Tibial artery (tissue), 4 donors: ENCODE measurements at regions not wholly inside any gene's neighbourhood (a gene's known extent, or its start where the extent isn't known, plus 50 kb on each side); places are given as distances from the start of the nearest gene placed in this dataset.

ENCODE experiments used
- DNase-seq, 2 donors: peaks; one replicate each; pipeline ENCODE4 v3.0.0-alpha.2; 2019
- H3K27ac ChIP-seq, 2 donors: fragments of 200-600 bp; sonication (generic) in 1 of 2; 1 replicate in 1 of 2; 2 replicates in 1 of 2; pipeline ENCODE4 v1.5.1; 2018 to 2019; ENCODE audit warnings: mild to moderate bottlenecking in 1 of 2
- H3K27me3 ChIP-seq, 2 donors: fragments of 200-600 bp; sonication (generic) in 1 of 2; one replicate each; pipeline versions ENCODE4 v1.5.1 to v1.6.0; 2016 to 2019
- H3K36me3 ChIP-seq, 3 donors: fragments of 200-600 bp; sonication (generic) in 2 of 3; one replicate each; pipeline ENCODE4 v1.5.1; 2016 to 2019; ENCODE audit warnings: mild to moderate bottlenecking in 2 of 3
- H3K4me1 ChIP-seq, 4 donors: fragments of 200-600 bp; sonication (generic) in 2 of 4; 1 replicate in 3 of 4; 2 replicates in 1 of 4; pipeline ENCODE4 v1.5.1; 2016 to 2019
- H3K4me3 ChIP-seq, 2 donors: fragments of 200-600 bp; sonication (generic) in 1 of 2; 1 replicate in 1 of 2; 2 replicates in 1 of 2; pipeline ENCODE4 v1.5.1; 2018 to 2019; ENCODE audit warnings: mild to moderate bottlenecking in 2 of 2
- H3K9me3 ChIP-seq, 3 donors: fragments of 200-600 bp; sonication (generic) in 1 of 3; one replicate each; pipeline ENCODE4 v1.5.1; 2016 to 2019
- CTCF ChIP-seq, 2 experiments: fragments of 200-600 bp in 1 of 2; fragments of 450-650 bp in 1 of 2; IDR thresholded peaks; one replicate each; pipeline ENCODE4 v1.5.1; 2017 to 2019; ENCODE audit warnings: antibody characterized with exemption in 2 of 2, mild to moderate bottlenecking in 1 of 2, moderate library complexity in 1 of 2
- intact Hi-C: fragments of 100-400 bp; cut with DNase I; formaldehyde crosslinking; loops from one replicate; pipeline ENCODE4 v1.15.0; 2023; ENCODE audit warnings: low total_unique reads

GRCh38 chr2:7472465-7472864 is 555.3 kb downstream of the RNF144A start:
- Histone ChIP-seq H3K27ac (no peak overlapping the region), H3K9me3 (no peaks in the 10 kb centered on the region), H3K27me3 (no peaks in the 10 kb centered on the region), H3K4me3 (no peak overlapping the region), H3K36me3 (no peaks in the 10 kb centered on the region), H3K4me1 (no peaks in the 10 kb centered on the region)
- DNase-seq: no peak
- no peak for TF ChIP-seq CTCF (IDR thresholded peaks at IDR 0.05)
- intact Hi-C loops: no loop called here

- Histone ChIP-seq H3K4me3 (no peak overlapping the region), H3K4me1 (no peaks in the 10 kb centered on the region), H3K9me3 (no peaks in the 10 kb centered on the region), H3K27me3 (no peaks in the 10 kb centered on the region), H3K36me3 (no peaks in the 10 kb centered on the region), H3K27ac (no peak overlapping the region)
- no peak for TF ChIP-seq CTCF (IDR thresholded peaks at IDR 0.05)
- no peak for DNase-seq
- intact Hi-C loops: no loop called here
These were observed 556.0 kb downstream of the RNF144A start for GRCh38 chr2:7473135-7473771.

DNA sequence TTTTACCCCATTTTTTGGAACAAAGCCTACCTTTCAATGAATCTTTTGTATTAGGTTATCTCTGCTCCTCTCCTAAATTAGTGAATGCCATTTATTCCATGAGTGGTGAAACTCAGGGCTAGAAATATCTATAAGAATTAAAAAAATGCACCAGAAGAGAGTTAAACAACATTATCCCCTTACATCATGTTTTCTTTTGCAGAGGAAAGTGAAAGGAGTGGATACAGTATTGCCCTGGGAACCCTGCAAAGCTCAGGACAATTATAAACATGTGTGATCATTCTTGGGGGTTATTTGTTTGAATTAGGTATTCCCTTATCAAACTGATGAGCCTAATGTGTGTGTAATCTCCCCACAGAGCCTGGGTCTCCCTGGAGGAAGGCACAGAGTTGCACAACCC is 559.2 kb downstream of the RNF144A start:
- Histone ChIP-seq H3K4me3 (no peak overlapping the region), H3K27me3 (no peaks in the 10 kb centered on the region), H3K27ac (no peak overlapping the region), H3K9me3 (no peaks in the 10 kb centered on the region), H3K36me3 (no peaks in the 10 kb centered on the region), H3K4me1 (no peaks in the 10 kb centered on the region)
- DNase-seq: no peak
- TF ChIP-seq CTCF (IDR thresholded peaks at IDR 0.05): no peak
- intact Hi-C loops: no loop called here

DNA sequence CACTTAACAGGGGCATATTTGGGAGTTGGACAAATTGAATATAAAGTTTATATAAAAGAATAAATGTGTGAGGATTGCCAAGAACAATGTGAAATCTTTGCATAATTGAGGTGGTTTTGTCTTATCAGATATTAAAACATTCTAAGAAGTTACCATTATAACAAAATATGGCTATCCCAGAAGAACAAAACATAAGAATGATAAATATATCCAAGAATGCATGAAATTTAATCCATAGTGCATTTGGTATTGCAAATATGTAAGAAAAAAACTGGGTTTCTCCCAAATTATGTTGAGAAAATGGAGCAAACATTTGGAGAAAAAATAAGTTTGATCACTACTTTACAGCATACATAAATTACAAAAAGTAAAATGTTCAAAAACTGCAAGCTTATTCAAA is 562.4 kb downstream of the RNF144A start:
- no peak overlapping the region for H3K27ac ChIP-seq
- no peak for TF ChIP-seq CTCF (IDR thresholded peaks at IDR 0.05)
- H3K36me3 ChIP-seq: no peaks in the 10 kb centered on the region
- H3K4me3 ChIP-seq: no peak overlapping the region
- peaks cover 0 to 7% (median 0%) of the 10 kb centered on the region in 3 donors for H3K9me3 ChIP-seq
- no peaks in the 10 kb centered on the region for H3K27me3 ChIP-seq
- H3K4me1 ChIP-seq: no peaks in the 10 kb centered on the region
- intact Hi-C loops: no loop called here
- DNase-seq: no peak

GRCh38 chr2:7480431-7480830 is 563.2 kb downstream of the RNF144A start:
- Histone ChIP-seq H3K4me3 (no peak overlapping the region), H3K27ac (no peak overlapping the region), H3K36me3 (no peaks in the 10 kb centered on the region), H3K27me3 (no peaks in the 10 kb centered on the region), H3K4me1 (no peaks in the 10 kb centered on the region), H3K9me3 (peaks cover 0 to 7% (median 0%) of the 10 kb centered on the region in 3 donors)
- DNase-seq: no peak
- TF ChIP-seq CTCF (IDR thresholded peaks at IDR 0.05): no peak
- intact Hi-C loops: no loop called here

- H3K36me3 ChIP-seq: no peaks in the 10 kb centered on the region
- intact Hi-C loops: no loop called here
- TF ChIP-seq CTCF (IDR thresholded peaks at IDR 0.05): no peak
- no peak for DNase-seq
- H3K4me1 ChIP-seq: no peaks in the 10 kb centered on the region
- no peak overlapping the region for H3K4me3 ChIP-seq
- H3K9me3 ChIP-seq: peaks cover 0 to 14% (median 0%) of the 10 kb centered on the region in 3 donors
- H3K27me3 ChIP-seq: no peaks in the 10 kb centered on the region
- no peak overlapping the region for H3K27ac ChIP-seq
These were observed 573.5 kb downstream of the RNF144A start for GRCh38 chr2:7490672-7491071.
